ENCODE measurements at regions not wholly inside any gene's neighbourhood (a gene's known extent, or its start where the extent isn't known, plus 50 kb on each side); places are given as distances from the start of the nearest gene placed in this dataset.

GRCh38 chr2:239506961-239507360 is 106.1 kb upstream of the HDAC4 start:
- TF ChIP-seq CTCF (IDR thresholded peaks at IDR 0.05) (no peak), POLR2A (IDR thresholded peaks at IDR 0.05) (no peak)
